CD4-positive, alpha-beta memory T cell (primary cell): ENCODE measurements at regions not wholly inside any gene's neighbourhood (a gene's known extent, or its start where the extent isn't known, plus 50 kb on each side); places are given as distances from the start of the nearest gene placed in this dataset.
A peak's percentile ranks its signal among the peaks of the same experiment; 100 is the strongest.

Experiments used
- CTCF ChIA-PET: fragments of 350-600 bp; sonication (Branson Sonifier 250); formaldehyde crosslinking; loops from one replicate; lab custom pipeline; 2021; ENCODE audit warnings: inconsistent platforms; ENCODE audit not compliant: partially characterized antibody; lab: Charles Lee
- POLR2A ChIA-PET: fragments of 350-600 bp; sonication (Branson Sonifier 250); formaldehyde crosslinking; loops from one replicate; lab custom pipeline; 2021; ENCODE audit not compliant: partially characterized antibody; lab: Charles Lee
- DNase-seq, 5 donors: peaks; one replicate each; pipeline versions ENCODE4 v3.0.0 to v3.0.0-alpha.2; 2020 to 2022; ENCODE audit warnings: mixed read lengths in 1 of 5
- H3K27ac ChIP-seq: one replicate; pipeline ENCODE4 v1.7.0; 2013; ENCODE audit warnings: low read depth, low read length
- H3K27me3 ChIP-seq: 2 replicates; pipeline ENCODE4 v1.7.0; 2013; ENCODE audit warnings: mild to moderate bottlenecking, low read length, moderate library complexity; ENCODE audit not compliant: insufficient read depth
- H3K36me3 ChIP-seq: 2 replicates; pipeline ENCODE4 v1.7.0; 2013; ENCODE audit warnings: mild to moderate bottlenecking, low read length, moderate library complexity; ENCODE audit not compliant: insufficient read depth
- H3K4me1 ChIP-seq: 2 replicates; pipeline ENCODE4 v1.7.0; 2013; ENCODE audit warnings: mild to moderate bottlenecking, low read length, moderate library complexity; ENCODE audit not compliant: insufficient read depth
- H3K4me3 ChIP-seq, 2 donors: one replicate each; pipeline ENCODE4 v1.7.0; 2013; ENCODE audit warnings: low read length in 2 of 2, mild to moderate bottlenecking in 1 of 2
- H3K9me3 ChIP-seq, 2 donors: one replicate each; pipeline ENCODE4 v1.7.0; 2013; ENCODE audit warnings: low read length in 2 of 2, control low read depth in 1 of 2; ENCODE audit not compliant: control insufficient read depth in 1 of 2
- H3K27ac Mint-ChIP-seq, 7 donors: one replicate each; pipeline ENCODE4 v1.8.0; 2020 to 2021; ENCODE audit warnings: mixed read lengths in 7 of 7, mild to moderate bottlenecking in 6 of 7, inconsistent platforms in 3 of 7, moderate library complexity in 3 of 7
- H3K27me3 Mint-ChIP-seq, 2 donors: one replicate each; pipeline ENCODE4 v1.8.0; 2020 to 2021; ENCODE audit warnings: mixed read lengths in 2 of 2
- H3K36me3 Mint-ChIP-seq, 2 donors: one replicate each; pipeline ENCODE4 v1.8.0; 2020 to 2021; ENCODE audit warnings: mixed read lengths in 2 of 2, inconsistent platforms in 1 of 2, mild to moderate bottlenecking in 1 of 2
- H3K4me1 Mint-ChIP-seq, 4 donors: one replicate each; pipeline ENCODE4 v1.8.0; 2020 to 2021; ENCODE audit warnings: mixed read lengths in 4 of 4, mild to moderate bottlenecking in 1 of 4
- H3K4me3 Mint-ChIP-seq, 8 donors: one replicate each; pipeline ENCODE4 v1.8.0; 2020 to 2021; ENCODE audit warnings: mixed read lengths in 8 of 8, mild to moderate bottlenecking in 7 of 8, moderate library complexity in 6 of 8, inconsistent platforms in 3 of 8
- H3K9me3 Mint-ChIP-seq, 8 donors: one replicate each; pipeline ENCODE4 v1.8.0; 2020 to 2021; ENCODE audit warnings: mixed read lengths in 8 of 8, mild to moderate bottlenecking in 5 of 8, inconsistent platforms in 3 of 8, moderate library complexity in 1 of 8
- intact Hi-C: fragments of 100-400 bp; cut with micrococcal nuclease; formaldehyde crosslinking; loops from one replicate; pipeline ENCODE4 v1.15.1; 2023

- Mint-ChIP-seq H3K27ac (no peak overlapping the region), H3K4me1 (no peaks in the 10 kb centered on the region), H3K9me3 (peaks cover 0 to 2% (median 0%) of the 10 kb centered on the region in 8 donors), H3K36me3 (no peaks in the 10 kb centered on the region), H3K4me3 (no peak overlapping the region), H3K27me3 (peaks cover 24 to 31% of the 10 kb centered on the region in 2 donors)
- intact Hi-C loops: no loop called here
- no peaks in the 10 kb centered on the region for H3K4me1 ChIP-seq
- no peak overlapping the region for H3K27ac ChIP-seq
- H3K27me3 ChIP-seq: no peaks in the 10 kb centered on the region
- H3K36me3 ChIP-seq: no peaks in the 10 kb centered on the region
- H3K9me3 ChIP-seq: no peaks in the 10 kb centered on the region
- no peak overlapping the region for H3K4me3 ChIP-seq
- POLR2A ChIA-PET: no interaction called here
- CTCF ChIA-PET: no interaction called here
- no peak for DNase-seq
Observed at GRCh38 chr17:79196913-79197312, 122.3 kb downstream of the ENGASE start.

GRCh38 chr17:79192503-79193351, 118.1 kb downstream of the ENGASE start:
- H3K27ac Mint-ChIP-seq: peak overlapping the region in 1 of 7 donors; percentile 40
- Histone ChIP-seq H3K4me3 (no peak overlapping the region), H3K36me3 (no peaks in the 10 kb centered on the region), H3K27me3 (no peaks in the 10 kb centered on the region), H3K9me3 (no peaks in the 10 kb centered on the region), H3K27ac (no peak overlapping the region), H3K4me1 (no peaks in the 10 kb centered on the region)
- POLR2A ChIA-PET: no interaction called here
- peaks cover 22 to 41% of the 10 kb centered on the region in 2 donors for H3K27me3 Mint-ChIP-seq
- peaks cover 0 to 2% (median 0%) of the 10 kb centered on the region in 8 donors for H3K9me3 Mint-ChIP-seq
- intact Hi-C loops: no loop called here
- no peak overlapping the region for H3K4me3 Mint-ChIP-seq
- no peaks in the 10 kb centered on the region for H3K36me3 Mint-ChIP-seq
- H3K4me1 Mint-ChIP-seq: no peaks in the 10 kb centered on the region
- DNase-seq: peak in 1 of 5 donors; percentile 1
- CTCF ChIA-PET: no interaction called here

- H3K27ac ChIP-seq: no peak overlapping the region
- Mint-ChIP-seq H3K36me3 (no peaks in the 10 kb centered on the region), H3K4me1 (no peaks in the 10 kb centered on the region), H3K4me3 (no peak overlapping the region), H3K9me3 (peaks cover 0 to 2% (median 0%) of the 10 kb centered on the region in 8 donors), H3K27me3 (peaks cover 26 to 46% of the 10 kb centered on the region in 2 donors), H3K27ac (no peak overlapping the region)
- H3K4me1 ChIP-seq: no peaks in the 10 kb centered on the region
- H3K4me3 ChIP-seq: no peak overlapping the region
- CTCF ChIA-PET: no interaction called here
- POLR2A ChIA-PET: no interaction called here
- H3K9me3 ChIP-seq: no peaks in the 10 kb centered on the region
- DNase-seq: no peak
- H3K36me3 ChIP-seq: no peaks in the 10 kb centered on the region
- peaks cover 3% of the 10 kb centered on the region for H3K27me3 ChIP-seq
- intact Hi-C loops: no loop called here
Observed at GRCh38 chr17:79191270-79191934, 116.8 kb downstream of the ENGASE start.

- no peaks in the 10 kb centered on the region for H3K4me1 Mint-ChIP-seq
- ChIA-PET CTCF (no interaction called here), POLR2A (no interaction called here)
- Histone ChIP-seq H3K4me1 (no peaks in the 10 kb centered on the region), H3K27me3 (peaks cover 3% of the 10 kb centered on the region), H3K4me3 (no peak overlapping the region), H3K27ac (no peak overlapping the region), H3K36me3 (no peaks in the 10 kb centered on the region), H3K9me3 (no peaks in the 10 kb centered on the region)
- no peaks in the 10 kb centered on the region for H3K36me3 Mint-ChIP-seq
- no peak overlapping the region for H3K27ac Mint-ChIP-seq
- no peaks in the 10 kb centered on the region for H3K9me3 Mint-ChIP-seq
- peaks cover 31 to 50% of the 10 kb centered on the region in 2 donors for H3K27me3 Mint-ChIP-seq
- H3K4me3 Mint-ChIP-seq: no peak overlapping the region
- DNase-seq: no peak
- intact Hi-C loops: no loop called here
Observed at GRCh38 chr17:79189305-79189704, 114.7 kb downstream of the ENGASE start.

- Histone ChIP-seq H3K4me1 (no peaks in the 10 kb centered on the region), H3K9me3 (no peaks in the 10 kb centered on the region), H3K36me3 (no peaks in the 10 kb centered on the region), H3K27me3 (peaks cover 3% of the 10 kb centered on the region), H3K27ac (no peak overlapping the region), H3K4me3 (no peak overlapping the region)
- Mint-ChIP-seq H3K4me1 (no peaks in the 10 kb centered on the region), H3K4me3 (no peak overlapping the region), H3K9me3 (no peaks in the 10 kb centered on the region), H3K27me3 (peaks cover 32 to 52% of the 10 kb centered on the region in 2 donors), H3K36me3 (no peaks in the 10 kb centered on the region), H3K27ac (no peak overlapping the region)
- POLR2A ChIA-PET: no interaction called here
- DNase-seq: no peak
- intact Hi-C loops: no loop called here
- CTCF ChIA-PET: no interaction called here
Observed at GRCh38 chr17:79188685-79189084, 114.1 kb downstream of the ENGASE start.

- Mint-ChIP-seq H3K36me3 (no peaks in the 10 kb centered on the region), H3K27ac (no peak overlapping the region), H3K4me1 (peaks cover 0 to 4% (median 0%) of the 10 kb centered on the region in 4 donors), H3K9me3 (no peaks in the 10 kb centered on the region), H3K4me3 (no peak overlapping the region), H3K27me3 (peaks cover 33 to 47% of the 10 kb centered on the region in 2 donors)
- H3K4me3 ChIP-seq: no peak overlapping the region
- H3K9me3 ChIP-seq: no peaks in the 10 kb centered on the region
- intact Hi-C loops: no loop called here
- ChIA-PET POLR2A (no interaction called here), CTCF (no interaction called here)
- H3K27ac ChIP-seq: no peak overlapping the region
- DNase-seq: no peak
- H3K27me3 ChIP-seq: peaks cover 3% of the 10 kb centered on the region
- H3K36me3 ChIP-seq: no peaks in the 10 kb centered on the region
- H3K4me1 ChIP-seq: no peaks in the 10 kb centered on the region
Observed at GRCh38 chr17:79188048-79188447, 113.4 kb downstream of the ENGASE start.

GRCh38 chr17:79187186-79187585, 112.6 kb downstream of the ENGASE start:
- DNase-seq: no peak
- no peaks in the 10 kb centered on the region for H3K9me3 ChIP-seq
- Mint-ChIP-seq H3K9me3 (no peaks in the 10 kb centered on the region), H3K27me3 (peaks cover 29 to 45% of the 10 kb centered on the region in 2 donors), H3K4me3 (no peak overlapping the region), H3K36me3 (no peaks in the 10 kb centered on the region), H3K27ac (no peak overlapping the region), H3K4me1 (peaks cover 0 to 4% (median 0%) of the 10 kb centered on the region in 4 donors)
- CTCF ChIA-PET: no interaction called here
- POLR2A ChIA-PET: no interaction called here
- no peak overlapping the region for H3K4me3 ChIP-seq
- intact Hi-C loops: no loop called here
- H3K27ac ChIP-seq: no peak overlapping the region
- H3K27me3 ChIP-seq: peaks cover 3% of the 10 kb centered on the region
- H3K4me1 ChIP-seq: no peaks in the 10 kb centered on the region
- no peaks in the 10 kb centered on the region for H3K36me3 ChIP-seq
